K562 (cell line): ENCODE measurements at regions not wholly inside any gene's neighbourhood (a gene's known extent, or its start where the extent isn't known, plus 50 kb on each side); places are given as distances from the start of the nearest gene placed in this dataset.

Experiments
- ATAC-seq: fragments of 200-7000 bp; cut with Tn5 transposase; 3 replicates; pipeline ENCODE4 v1.9.1; 2020; ENCODE audit warnings: moderate library complexity
- BruUV-seq: library from RNA; stranded (reverse); fragments of 400-500 nt; replicated peaks from 2 replicates; lab custom pipeline; 2021; lab: Mats Ljungman, UMichigan
- CTCF ChIA-PET: fragments of 300-600 bp; formaldehyde crosslinking; extraction: SDS; loops from one replicate; lab custom pipeline; 2021; ENCODE audit warnings: low intra/inter-chr PET ratio; lab: Yijun Ruan, JAX
- POLR2A ChIA-PET: fragments of 300-600, 350-650 bp; sonication (Branson Sonifier 250); formaldehyde crosslinking; extraction: SDS; loops from one replicate; lab custom pipeline; 2021; ENCODE audit warnings: antibody characterized with exemption, inconsistent platforms; lab: Yijun Ruan, JAX
- DNase-seq, 4 experiments: peaks; one replicate each; pipeline versions ENCODE4 v3.0.0 to v3.0.0-alpha.2; 2011 to 2018; ENCODE audit warnings: low spot score in 3 of 4, mixed read lengths in 3 of 4; ENCODE audit errors: extremely low read depth in 1 of 4
- FAIRE-seq: peaks from 2 replicates; lab custom pipeline; 2011; peaks lifted over from hg19 to GRCh38; lab: Jason Lieb, UNC
- H2AFZ ChIP-seq: 2 replicates; pipeline ENCODE4 v1.6.0; 2011; ENCODE audit warnings: low read depth, low read length, control low read depth, inconsistent platforms
- H3K27ac ChIP-seq: fragments of 200-600 bp; 3 replicates; pipeline ENCODE4 v1.8.0; 2011; ENCODE audit warnings: low read depth, mild to moderate bottlenecking, control low read depth, inconsistent platforms, low read length, moderate library complexity, mixed read lengths; ENCODE audit errors: extremely low read depth
- H3K27me3 ChIP-seq, 2 experiments: fragments of 300-600 bp in 1 of 2; 2 replicates in 1 of 2; 3 replicates in 1 of 2; pipeline versions ENCODE4 v1.6.0 to v1.8.0; 2011; ENCODE audit warnings: inconsistent platforms in 2 of 2, low read length in 2 of 2, mild to moderate bottlenecking in 1 of 2, mixed read lengths in 1 of 2, moderate library complexity in 1 of 2; ENCODE audit not compliant: control insufficient read depth in 2 of 2, insufficient read depth in 2 of 2
- H3K36me3 ChIP-seq: fragments of 300-600 bp; 3 replicates; pipeline ENCODE4 v1.8.0; 2011; ENCODE audit warnings: mild to moderate bottlenecking, low read length, inconsistent platforms; ENCODE audit not compliant: control insufficient read depth, insufficient read depth
- H3K4me1 ChIP-seq, 2 experiments: fragments of 200-600 bp in 1 of 2; replicated peaks in 1 of 2; 2 replicates in 1 of 2; 3 replicates in 1 of 2; pipeline versions ENCODE4 v1.5.1 to v1.8.0; 2011; ENCODE audit warnings: inconsistent platforms in 2 of 2, low read length in 2 of 2, mild to moderate bottlenecking in 1 of 2, mixed read lengths in 1 of 2, moderate library complexity in 1 of 2; ENCODE audit not compliant: control insufficient read depth in 2 of 2, insufficient read depth in 2 of 2
- H3K4me2 ChIP-seq: 2 replicates; pipeline ENCODE4 v1.6.1; 2011; ENCODE audit warnings: low read length, control low read depth, inconsistent platforms, mixed read lengths; ENCODE audit not compliant: insufficient read depth
- H3K4me3 ChIP-seq: fragments of 200-600 bp; sonication (generic), shearing (Covaris generic); 2 replicates; pipeline ENCODE4 v1.5.1; 2016; ENCODE audit warnings: control low read depth, inconsistent platforms
- H3K79me2 ChIP-seq: fragments of 200-600 bp; 3 replicates; pipeline ENCODE4 v1.8.0; 2011; ENCODE audit warnings: low read length, inconsistent platforms; ENCODE audit not compliant: control insufficient read depth, insufficient read depth
- H3K9ac ChIP-seq, 2 experiments: 2 replicates each; pipeline versions ENCODE4 v1.6.0 to v1.6.1; 2011; ENCODE audit warnings: low read depth in 2 of 2, low read length in 2 of 2, control low read depth in 1 of 2, inconsistent platforms in 1 of 2, mild to moderate bottlenecking in 1 of 2, mixed read lengths in 1 of 2; ENCODE audit not compliant: insufficient read depth in 1 of 2
- H3K9me1 ChIP-seq: one replicate; pipeline ENCODE4 v1.6.0; 2011; ENCODE audit warnings: inconsistent platforms, mild to moderate bottlenecking, low read length, moderate library complexity; ENCODE audit not compliant: control insufficient read depth, insufficient read depth
- H3K9me3 ChIP-seq: replicated peaks from 2 replicates; pipeline ENCODE4 v1.5.1; 2011; ENCODE audit warnings: low read depth, low read length, inconsistent platforms; ENCODE audit not compliant: control insufficient read depth, insufficient read depth
- H4K20me1 ChIP-seq: replicated peaks from 2 replicates; pipeline ENCODE4 v1.6.1; 2011; ENCODE audit warnings: low read length, inconsistent platforms, mixed read lengths; ENCODE audit not compliant: control insufficient read depth, insufficient read depth
- BRCA1 ChIP-seq, 2 experiments: fragments of 450-650 bp in 1 of 2; sonication (generic) in 1 of 2; formaldehyde crosslinking in 1 of 2; IDR thresholded peaks; 2 replicates each; pipeline versions ENCODE4 v1.5.0 to v1.6.1; 2017 to 2020; ENCODE audit warnings: mild to moderate bottlenecking in 1 of 2, missing genetic modification reagents in 1 of 2
- PKNOX1 ChIP-seq: fragments of 450-650 bp; IDR thresholded peaks from 2 replicates; pipeline ENCODE4 v1.6.1; 2016
- RFX1 ChIP-seq: fragments of 450-650 bp; IDR thresholded peaks from 2 replicates; pipeline ENCODE4 v1.6.1; 2016; ENCODE audit warnings: mild to moderate bottlenecking, moderate library complexity
- ZBTB2 ChIP-seq: fragments of 450-650 bp; IDR thresholded peaks from 2 replicates; pipeline ENCODE4 v1.6.1; 2016; ENCODE audit warnings: antibody characterized with exemption
- ZFP91 ChIP-seq: sonication (generic); formaldehyde crosslinking; IDR thresholded peaks from 2 replicates; pipeline ENCODE4 v1.8.0; 2022; ENCODE audit warnings: mild to moderate bottlenecking, missing genetic modification reagents
- ZNF165 ChIP-seq: fragments of 250-450 bp; sonication (Bioruptor Pico); IDR thresholded peaks from 2 replicates; pipeline ENCODE4 v1.4.0; 2020; ENCODE audit warnings: borderline replicate concordance
- ZNF398 ChIP-seq: fragments of 250-450 bp; sonication (Bioruptor Pico); IDR thresholded peaks from 2 replicates; pipeline ENCODE4 v1.8.0; 2021; ENCODE audit warnings: moderate library complexity, mild to moderate bottlenecking, inconsistent platforms
- ZNF449 ChIP-seq: fragments of 250-450 bp; sonication (Bioruptor Pico); IDR thresholded peaks from 2 replicates; pipeline ENCODE4 v1.8.0; 2022; ENCODE audit warnings: moderate library complexity, mild to moderate bottlenecking, inconsistent platforms
- WGBS: fragments of 100-300 bp; shearing (Covaris generic); methylation state at CpG from one replicate; pipeline ENCODE4 v1.1.6; 2016; ENCODE audit warnings: low coverage, mixed read lengths; ENCODE audit not compliant: insufficient coverage; ENCODE audit errors: missing lambda C conversion rate; 5-methylcytosine and 5-hydroxymethylcytosine counted together
- in situ Hi-C: fragments of 300-500 bp; cut with MboI; formaldehyde crosslinking; loops from 4 replicates; pipeline ENCODE4 v1.15.0; 2018; ENCODE audit warnings: inconsistent platforms, mixed read lengths
- intact Hi-C: fragments of 100-400 bp; cut with micrococcal nuclease; formaldehyde crosslinking; loops from 2 replicates; pipeline ENCODE4 v1.14.2; 2022

GRCh38 chr2:172358691-172359556 is 68.5 kb upstream of the ITGA6 start:
- Histone ChIP-seq H3K36me3 (no peaks in the 10 kb centered on the region), H3K9me1 (no peaks in the 10 kb centered on the region), H3K9me3 (no peaks in the 10 kb centered on the region), H3K79me2 (no peaks in the 10 kb centered on the region), H3K4me2 (no peak overlapping the region), H3K9ac (no peak overlapping the region), H2AFZ (no peak overlapping the region), H3K4me1 (no peaks in the 10 kb centered on the region), H3K27me3 (peaks cover 0 to 15% of the 10 kb centered on the region in 2 experiments; a peak in 2 of 5 replicates), H4K20me1 (no peaks in the 10 kb centered on the region), H3K27ac (no peak overlapping the region), H3K4me3 (no peak overlapping the region)
- ChIA-PET CTCF (no interaction called here), POLR2A (no interaction called here)
- intact Hi-C loops, result no loop called here
- under 1% methylated on average over 12 of the region's 12 CpGs for WGBS
- FAIRE-seq (no peak), ATAC-seq (no peak), DNase-seq (no peak)
- in situ Hi-C loops, result no loop called here
- TF ChIP-seq ZBTB2, result no peak
- no peak for TF ChIP-seq BRCA1 (IDR thresholded peaks at IDR 0.05)
- TF ChIP-seq BRCA1 (CRISPR knock-in tag; IDR thresholded peaks at IDR 0.05), result no peak
- no peak for TF ChIP-seq RFX1
- no peak for TF ChIP-seq ZFP91 (CRISPR knock-in tag)
- TF ChIP-seq ZNF449, result no peak
- 0 out of 2 replicates have a peak, but pooled peaks have one; percentile 11 for TF ChIP-seq PKNOX1
- TF ChIP-seq ZNF398 (CRISPR knock-in tag), result no peak
- no peak for TF ChIP-seq ZNF165
- BruUV-seq, result no TSS peak
